ENCODE measurements at regions not wholly inside any gene's neighbourhood (a gene's known extent, or its start where the extent isn't known, plus 50 kb on each side); places are given as distances from the start of the nearest gene placed in this dataset.

DNA sequence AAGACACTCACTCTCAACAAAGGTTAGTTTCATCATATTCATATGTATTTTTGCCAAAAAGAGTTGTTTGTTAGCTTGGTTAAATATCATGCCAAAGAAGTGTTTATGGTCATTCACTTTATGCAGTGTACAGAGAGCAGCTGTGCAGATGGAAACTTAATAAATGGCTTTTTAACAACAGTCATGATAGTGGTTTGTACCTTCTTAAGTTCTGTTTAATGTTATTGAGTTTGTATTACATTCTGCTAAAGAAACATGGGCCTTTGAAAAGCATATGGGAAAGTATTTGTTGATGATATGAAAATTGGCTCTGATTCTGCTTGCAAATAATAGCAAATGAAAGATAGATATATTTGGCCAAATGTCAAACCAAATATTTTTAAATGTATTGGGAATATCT is 607.3 kb downstream of the NCAM2 start:
- TF ChIP-seq EZH2phosphoT487 (IDR thresholded peaks at IDR 0.05; ENCODE audit: low read depth): no peak
- TF ChIP-seq, protein P1, sequence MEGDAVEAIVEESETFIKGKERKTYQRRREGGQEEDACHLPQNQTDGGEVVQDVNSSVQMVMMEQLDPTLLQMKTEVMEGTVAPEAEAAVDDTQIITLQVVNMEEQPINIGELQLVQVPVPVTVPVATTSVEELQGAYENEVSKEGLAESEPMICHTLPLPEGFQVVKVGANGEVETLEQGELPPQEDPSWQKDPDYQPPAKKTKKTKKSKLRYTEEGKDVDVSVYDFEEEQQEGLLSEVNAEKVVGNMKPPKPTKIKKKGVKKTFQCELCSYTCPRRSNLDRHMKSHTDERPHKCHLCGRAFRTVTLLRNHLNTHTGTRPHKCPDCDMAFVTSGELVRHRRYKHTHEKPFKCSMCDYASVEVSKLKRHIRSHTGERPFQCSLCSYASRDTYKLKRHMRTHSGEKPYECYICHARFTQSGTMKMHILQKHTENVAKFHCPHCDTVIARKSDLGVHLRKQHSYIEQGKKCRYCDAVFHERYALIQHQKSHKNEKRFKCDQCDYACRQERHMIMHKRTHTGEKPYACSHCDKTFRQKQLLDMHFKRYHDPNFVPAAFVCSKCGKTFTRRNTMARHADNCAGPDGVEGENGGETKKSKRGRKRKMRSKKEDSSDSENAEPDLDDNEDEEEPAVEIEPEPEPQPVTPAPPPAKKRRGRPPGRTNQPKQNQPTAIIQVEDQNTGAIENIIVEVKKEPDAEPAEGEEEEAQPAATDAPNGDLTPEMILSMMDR (IDR thresholded peaks at IDR 0.05; ENCODE audit: low read depth, low read length): no peak
- no peak overlapping the region for H2AFZ ChIP-seq (ENCODE audit: low read depth, low read length)
- no peaks in the 10 kb centered on the region for H3K4me1 ChIP-seq (ENCODE audit: low read length)
- H3K36me3 ChIP-seq (replicated peaks; ENCODE audit: low read depth, low read length): no peaks in the 10 kb centered on the region
- H3K9ac ChIP-seq (ENCODE audit: low read length): no peak overlapping the region
- no peak overlapping the region for H3K4me2 ChIP-seq (ENCODE audit: low read length)
- H4K20me1 ChIP-seq (ENCODE audit: insufficient read depth, low read length): no peaks in the 10 kb centered on the region
- no peak overlapping the region for H3K4me3 ChIP-seq (ENCODE audit: low read length)
- H3K27me3 ChIP-seq (ENCODE audit: low read depth, low read length): no peaks in the 10 kb centered on the region
- H3K9me3 ChIP-seq (ENCODE audit: insufficient read depth, low read length): no peaks in the 10 kb centered on the region
- H3K27ac ChIP-seq (ENCODE audit: low read length): no peak overlapping the region
- H3K79me2 ChIP-seq (ENCODE audit: low read length): no peaks in the 10 kb centered on the region

DNA sequence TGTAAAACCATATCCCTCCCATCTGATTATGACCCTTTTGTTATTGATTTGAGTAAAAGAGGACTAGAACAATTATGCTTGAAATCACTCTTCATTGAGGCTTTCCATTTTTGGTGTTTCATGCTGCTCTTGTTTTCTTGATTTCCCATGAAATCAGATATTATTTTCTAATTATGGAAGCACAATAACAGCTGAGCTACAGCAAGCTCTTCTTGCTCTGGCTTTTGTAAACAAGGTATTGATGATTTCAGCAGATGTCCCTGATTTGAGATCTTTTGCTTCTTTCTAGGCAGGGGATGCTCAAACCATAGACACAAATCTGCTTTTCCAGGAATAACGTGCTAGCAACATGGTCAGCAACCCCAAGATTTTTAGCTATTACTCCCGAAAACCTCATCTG is 607.8 kb downstream of the NCAM2 start:
- no peak overlapping the region for H3K27ac ChIP-seq (ENCODE audit: low read length)
- no peaks in the 10 kb centered on the region for H3K27me3 ChIP-seq (ENCODE audit: low read depth, low read length)
- H2AFZ ChIP-seq (ENCODE audit: low read depth, low read length): no peak overlapping the region
- H4K20me1 ChIP-seq (ENCODE audit: insufficient read depth, low read length): no peaks in the 10 kb centered on the region
- no peak overlapping the region for H3K4me2 ChIP-seq (ENCODE audit: low read length)
- no peaks in the 10 kb centered on the region for H3K4me1 ChIP-seq (ENCODE audit: low read length)
- no peaks in the 10 kb centered on the region for H3K79me2 ChIP-seq (ENCODE audit: low read length)
- H3K4me3 ChIP-seq (ENCODE audit: low read length): no peak overlapping the region
- H3K36me3 ChIP-seq (replicated peaks; ENCODE audit: low read depth, low read length): no peaks in the 10 kb centered on the region
- no peak for TF ChIP-seq EZH2phosphoT487 (IDR thresholded peaks at IDR 0.05; ENCODE audit: low read depth)
- TF ChIP-seq, protein P1 (IDR thresholded peaks at IDR 0.05; ENCODE audit: low read depth, low read length): no peak
- H3K9ac ChIP-seq (ENCODE audit: low read length): no peak overlapping the region
- no peaks in the 10 kb centered on the region for H3K9me3 ChIP-seq (ENCODE audit: insufficient read depth, low read length)

DNA sequence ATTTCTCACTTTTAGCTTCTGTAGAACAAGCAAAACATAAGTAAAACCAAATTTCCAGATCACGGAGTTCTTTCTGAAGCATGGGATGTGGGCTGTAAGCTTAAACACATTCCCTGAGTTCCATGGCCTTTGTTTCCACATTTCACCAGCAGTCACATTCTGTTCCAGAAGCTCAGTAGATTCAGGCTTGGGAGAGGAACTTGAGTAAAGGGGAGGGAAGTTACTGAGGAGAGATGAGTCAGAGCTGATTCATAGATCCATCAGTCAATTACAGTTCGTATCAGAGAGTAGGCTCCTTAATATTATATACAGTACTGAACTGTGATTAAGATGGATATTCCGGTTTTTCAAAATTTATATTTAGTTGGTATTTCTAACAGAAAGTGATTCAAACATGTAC is 614.3 kb downstream of the NCAM2 start:
- TF ChIP-seq, protein P1 (IDR thresholded peaks at IDR 0.05; ENCODE audit: low read depth, low read length): no peak
- no peak for TF ChIP-seq EZH2phosphoT487 (IDR thresholded peaks at IDR 0.05; ENCODE audit: low read depth)

DNA sequence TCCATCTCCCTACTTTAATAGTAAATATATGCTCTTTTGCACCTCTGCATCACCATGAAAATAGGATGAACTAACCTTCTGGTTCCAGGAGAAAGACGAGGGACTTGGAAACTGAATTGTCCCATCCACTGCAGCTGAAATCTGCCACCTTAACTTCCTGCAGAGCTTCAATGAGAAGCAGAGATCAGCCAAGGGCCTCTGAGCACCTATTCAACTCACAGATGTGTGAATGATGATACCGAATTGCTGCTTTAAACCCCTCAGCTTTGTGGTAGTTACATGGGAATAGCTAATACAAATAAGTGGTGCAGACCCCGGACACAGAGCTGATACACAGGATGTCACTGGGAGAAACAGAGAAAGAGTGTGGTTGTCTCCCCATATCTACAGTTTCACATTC is 616.8 kb downstream of the NCAM2 start:
- no peak overlapping the region for H3K4me3 ChIP-seq (ENCODE audit: low read length)
- H2AFZ ChIP-seq (ENCODE audit: low read depth, low read length): no peak overlapping the region; the same call in 1 of the 2 replicates
- TF ChIP-seq EZH2phosphoT487 (IDR thresholded peaks at IDR 0.05; ENCODE audit: low read depth): no peak
- TF ChIP-seq, protein P1 (IDR thresholded peaks at IDR 0.05; ENCODE audit: low read depth, low read length): no peak

More for the DNA sequence above, 614.3 kb downstream of the NCAM2 start:
- H3K27ac ChIP-seq (ENCODE audit: low read length): no peak overlapping the region
- no peaks in the 10 kb centered on the region for H3K79me2 ChIP-seq (ENCODE audit: low read length)
- no peaks in the 10 kb centered on the region for H3K27me3 ChIP-seq (ENCODE audit: low read depth, low read length)
- no peak overlapping the region for H3K4me3 ChIP-seq (ENCODE audit: low read length)
- no peak overlapping the region for H3K9ac ChIP-seq (ENCODE audit: low read length)
- no peaks in the 10 kb centered on the region for H4K20me1 ChIP-seq (ENCODE audit: insufficient read depth, low read length)
- H3K4me2 ChIP-seq (ENCODE audit: low read length): no peak overlapping the region
- no peaks in the 10 kb centered on the region for H3K4me1 ChIP-seq (ENCODE audit: low read length)
- H3K36me3 ChIP-seq (replicated peaks; ENCODE audit: low read depth, low read length): no peaks in the 10 kb centered on the region
- H3K9me3 ChIP-seq (ENCODE audit: insufficient read depth, low read length): no peaks in the 10 kb centered on the region
- no peak overlapping the region for H2AFZ ChIP-seq (ENCODE audit: low read depth, low read length)

More for the DNA sequence above, 616.8 kb downstream of the NCAM2 start:
- no peak overlapping the region for H3K27ac ChIP-seq (ENCODE audit: low read length)
- no peaks in the 10 kb centered on the region for H3K4me1 ChIP-seq (ENCODE audit: low read length)
- H3K9ac ChIP-seq (ENCODE audit: low read length): no peak overlapping the region
- H3K4me2 ChIP-seq (ENCODE audit: low read length): no peak overlapping the region
- H3K79me2 ChIP-seq (ENCODE audit: low read length): no peaks in the 10 kb centered on the region
- H3K9me3 ChIP-seq (ENCODE audit: insufficient read depth, low read length): no peaks in the 10 kb centered on the region
- H4K20me1 ChIP-seq (ENCODE audit: insufficient read depth, low read length): no peaks in the 10 kb centered on the region
- no peaks in the 10 kb centered on the region for H3K27me3 ChIP-seq (ENCODE audit: low read depth, low read length)
- H3K36me3 ChIP-seq (replicated peaks; ENCODE audit: low read depth, low read length): no peaks in the 10 kb centered on the region

Measured in OCI-LY3 (cell line).